GM23338 (cell line): ENCODE measurements at regions not wholly inside any gene's neighbourhood (a gene's known extent, or its start where the extent isn't known, plus 50 kb on each side); places are given as distances from the start of the nearest gene placed in this dataset.

ENCODE experiments used
- ATAC-seq: fragments of 200-7000 bp; cut with Tn5 transposase; 3 replicates; pipeline ENCODE4 v1.9.1; 2020
- DNase-seq: peaks from one replicate; pipeline ENCODE4 v3.0.0-alpha.2; 2015; ENCODE audit warnings: low spot score
- H2AFZ ChIP-seq: fragments of 200-600 bp; sonication (generic); 2 replicates; pipeline ENCODE4 v1.8.0; 2016; ENCODE audit warnings: antibody characterized with exemption, mild to moderate bottlenecking, moderate library complexity
- H3F3A ChIP-seq: fragments of 200-600 bp; sonication (generic); replicated peaks from 2 replicates; pipeline ENCODE4 v1.8.0; 2017; ENCODE audit warnings: antibody characterized with exemption, mixed run types, low read depth
- H3K27ac ChIP-seq: fragments of 200-600 bp; sonication (generic); 2 replicates; pipeline ENCODE4 v1.6.1; 2016; ENCODE audit warnings: low read depth
- H3K27me3 ChIP-seq: fragments of 200-600 bp; sonication (generic); 2 replicates; pipeline ENCODE4 v1.8.0; 2016; ENCODE audit warnings: mild to moderate bottlenecking, mixed run types, moderate library complexity; ENCODE audit not compliant: insufficient read depth
- H3K36me3 ChIP-seq: fragments of 200-600 bp; sonication (generic); 2 replicates; pipeline ENCODE4 v1.8.0; 2016; ENCODE audit warnings: mild to moderate bottlenecking; ENCODE audit not compliant: insufficient read depth
- H3K4me1 ChIP-seq: fragments of 200-600 bp; sonication (generic); 2 replicates; pipeline ENCODE4 v1.8.0; 2016; ENCODE audit warnings: mild to moderate bottlenecking, moderate library complexity; ENCODE audit not compliant: insufficient read depth
- H3K4me2 ChIP-seq: fragments of 200-600 bp; sonication (generic); 2 replicates; pipeline ENCODE4 v1.7.1; 2017; ENCODE audit warnings: mixed run types
- H3K4me3 ChIP-seq: fragments of 200-600 bp; sonication (generic); 2 replicates; pipeline ENCODE4 v1.6.1; 2016; ENCODE audit warnings: mixed run types
- H3K79me2 ChIP-seq: fragments of 200-600 bp; sonication (generic); replicated peaks from 2 replicates; pipeline ENCODE4 v1.8.0; 2017; ENCODE audit warnings: mild to moderate bottlenecking; ENCODE audit not compliant: insufficient read depth
- H3K9me2 ChIP-seq: fragments of 200-600 bp; sonication (generic); 2 replicates; pipeline ENCODE4 v1.8.0; 2017; ENCODE audit not compliant: insufficient read depth
- H4K20me1 ChIP-seq: fragments of 200-600 bp; sonication (generic); replicated peaks from 2 replicates; pipeline ENCODE4 v1.8.0; 2017; ENCODE audit warnings: mild to moderate bottlenecking; ENCODE audit not compliant: insufficient read depth
- H3K27ac Mint-ChIP-seq: 2 replicates; pipeline ENCODE4 v1.8.0; 2020; ENCODE audit warnings: inconsistent platforms, mild to moderate bottlenecking, moderate library complexity, mixed read lengths
- H3K27me3 Mint-ChIP-seq: 3 replicates; pipeline ENCODE4 v1.8.0; 2022; ENCODE audit warnings: low read depth, mild to moderate bottlenecking, moderate library complexity, mixed read lengths, inconsistent platforms; ENCODE audit not compliant: insufficient read depth, poor library complexity
- H3K36me3 Mint-ChIP-seq: 3 replicates; pipeline ENCODE4 v1.8.0; 2021; ENCODE audit warnings: low read depth, mild to moderate bottlenecking, inconsistent platforms, moderate library complexity, mixed read lengths
- H3K4me1 Mint-ChIP-seq: 3 replicates; pipeline ENCODE4 v1.8.0; 2020; ENCODE audit warnings: mild to moderate bottlenecking, inconsistent platforms, mixed read lengths
- H3K4me3 Mint-ChIP-seq: 3 replicates; pipeline ENCODE4 v1.8.0; 2021; ENCODE audit warnings: moderate library complexity, mild to moderate bottlenecking, inconsistent platforms, mixed read lengths
- H3K9me3 Mint-ChIP-seq: 3 replicates; pipeline ENCODE4 v1.8.0; 2020; ENCODE audit warnings: moderate library complexity, mild to moderate bottlenecking, inconsistent platforms, mixed read lengths
- CREB1 ChIP-seq: fragments of 250-450 bp; sonication (Bioruptor Pico); IDR thresholded peaks from 2 replicates; pipeline ENCODE4 v1.5.0; 2020; ENCODE audit warnings: low read depth, mild to moderate bottlenecking, moderate library complexity
- EZH2 ChIP-seq: fragments of 200-600 bp; sonication (generic); IDR thresholded peaks from one replicate; pipeline ENCODE4 v1.8.0; 2017; ENCODE audit warnings: antibody characterized with exemption, mild to moderate bottlenecking, low read depth; ENCODE audit not compliant: unreplicated experiment
- EZH2phosphoT487 ChIP-seq: fragments of 200-600 bp; sonication (generic); IDR thresholded peaks from one replicate; pipeline ENCODE4 v1.8.1; 2018; ENCODE audit warnings: antibody characterized with exemption; ENCODE audit not compliant: unreplicated experiment
- NANOG ChIP-seq: IDR thresholded peaks from 2 replicates; pipeline ENCODE4 v1.6.1; 2016; ENCODE audit warnings: antibody characterized with exemption, borderline replicate concordance
- POLR2AphosphoS5 ChIP-seq: IDR thresholded peaks from 2 replicates; pipeline ENCODE4 v1.6.1; 2016; ENCODE audit warnings: antibody characterized with exemption, low read depth
- STAT1 ChIP-seq: IDR thresholded peaks from one replicate; pipeline ENCODE4 v1.6.1; 2016; ENCODE audit warnings: antibody characterized with exemption; ENCODE audit not compliant: unreplicated experiment
- ZNF114 ChIP-seq: fragments of 250-450 bp; sonication (Bioruptor Pico); IDR thresholded peaks from 2 replicates; pipeline ENCODE4 v1.5.0; 2020; ENCODE audit warnings: mild to moderate bottlenecking, moderate library complexity
- ZNF331 ChIP-seq: fragments of 250-450 bp; sonication (Bioruptor Pico); IDR thresholded peaks from 2 replicates; pipeline ENCODE4 v1.5.0; 2020; ENCODE audit warnings: low read depth, mild to moderate bottlenecking, moderate library complexity
- TF ChIP-seq, protein P1 (sequence below), 2 experiments: fragments of 200-600 bp in 1 of 2; sonication (generic) in 1 of 2; conservative IDR thresholded peaks; 2 replicates each; pipeline versions ENCODE4 v1.5.1 to v1.6.1; 2016 to 2017; ENCODE audit warnings: antibody characterized with exemption in 2 of 2, low read depth in 2 of 2, mild to moderate bottlenecking in 2 of 2, moderate library complexity in 1 of 2
- TF ChIP-seq, protein P2 (sequence below): fragments of 250-450 bp; sonication (Bioruptor Pico); IDR thresholded peaks from 2 replicates; pipeline ENCODE4 v1.5.0; 2020; ENCODE audit warnings: mild to moderate bottlenecking, moderate library complexity
- TF ChIP-seq, protein P3 (sequence below): IDR thresholded peaks from 2 replicates; pipeline ENCODE4 v1.6.1; 2016; ENCODE audit warnings: antibody characterized with exemption

- TF ChIP-seq, protein P1, sequence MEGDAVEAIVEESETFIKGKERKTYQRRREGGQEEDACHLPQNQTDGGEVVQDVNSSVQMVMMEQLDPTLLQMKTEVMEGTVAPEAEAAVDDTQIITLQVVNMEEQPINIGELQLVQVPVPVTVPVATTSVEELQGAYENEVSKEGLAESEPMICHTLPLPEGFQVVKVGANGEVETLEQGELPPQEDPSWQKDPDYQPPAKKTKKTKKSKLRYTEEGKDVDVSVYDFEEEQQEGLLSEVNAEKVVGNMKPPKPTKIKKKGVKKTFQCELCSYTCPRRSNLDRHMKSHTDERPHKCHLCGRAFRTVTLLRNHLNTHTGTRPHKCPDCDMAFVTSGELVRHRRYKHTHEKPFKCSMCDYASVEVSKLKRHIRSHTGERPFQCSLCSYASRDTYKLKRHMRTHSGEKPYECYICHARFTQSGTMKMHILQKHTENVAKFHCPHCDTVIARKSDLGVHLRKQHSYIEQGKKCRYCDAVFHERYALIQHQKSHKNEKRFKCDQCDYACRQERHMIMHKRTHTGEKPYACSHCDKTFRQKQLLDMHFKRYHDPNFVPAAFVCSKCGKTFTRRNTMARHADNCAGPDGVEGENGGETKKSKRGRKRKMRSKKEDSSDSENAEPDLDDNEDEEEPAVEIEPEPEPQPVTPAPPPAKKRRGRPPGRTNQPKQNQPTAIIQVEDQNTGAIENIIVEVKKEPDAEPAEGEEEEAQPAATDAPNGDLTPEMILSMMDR (conservative IDR thresholded peaks at IDR 0.05; ENCODE audit: low read depth in 2 of 2) = no peak
- no peak for TF ChIP-seq ZNF331
These were observed 94.9 kb upstream of the SLC16A7 start (continued) for GRCh38 chr12:59500915-59501314.

DNA sequence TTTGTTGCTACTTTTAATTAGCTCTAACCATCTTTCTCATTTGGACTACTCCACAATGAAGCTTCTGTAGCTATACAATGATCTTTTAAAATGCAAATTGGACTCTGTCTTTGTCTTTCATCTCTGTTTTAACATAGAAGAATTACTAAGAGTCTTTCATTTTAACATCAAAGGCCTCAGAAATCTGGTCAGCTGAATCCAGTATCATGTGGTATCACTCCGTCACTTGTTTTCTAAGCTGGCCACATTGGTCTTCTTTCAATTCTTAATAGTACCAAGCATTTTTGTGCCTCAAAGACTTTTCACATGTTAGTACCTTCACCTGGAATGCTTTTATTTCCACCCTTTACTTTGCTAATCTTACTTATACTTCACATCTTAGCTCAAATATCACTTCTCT, 95.5 kb upstream of the SLC16A7 start:
- Histone ChIP-seq H3K27me3 (no peaks in the 10 kb centered on the region), H3K4me2 (peak overlapping the region; percentile 10; the same call in 1 of the 2 replicates), H3F3A (no peaks in the 10 kb centered on the region), H3K4me3 (no peak overlapping the region), H3K27ac (no peak overlapping the region), H3K9me2 (no peaks in the 10 kb centered on the region), H3K4me1 (peaks cover 16% of the 10 kb centered on the region), H4K20me1 (no peaks in the 10 kb centered on the region), H3K36me3 (no peaks in the 10 kb centered on the region), H3K79me2 (no peaks in the 10 kb centered on the region), H2AFZ (no peak overlapping the region)
- no peaks in the 10 kb centered on the region; the same call in 2 of the 3 replicates for H3K9me3 Mint-ChIP-seq
- ATAC-seq (peak; percentile 39; the same call in 2 of the 3 replicates), DNase-seq (peak; percentile 47)
- H3K36me3 Mint-ChIP-seq = no peaks in the 10 kb centered on the region
- H3K4me1 Mint-ChIP-seq = peaks cover 14% of the 10 kb centered on the region
- H3K4me3 Mint-ChIP-seq = no peak overlapping the region
- no peaks in the 10 kb centered on the region for H3K27me3 Mint-ChIP-seq
- no peak overlapping the region for H3K27ac Mint-ChIP-seq
- TF ChIP-seq EZH2phosphoT487 (no peak), POLR2AphosphoS5 (no peak), ZNF331 (no peak), EZH2 (no peak), NANOG (no peak), CREB1 (no peak), ZNF114 (no peak), STAT1 (no peak)
- TF ChIP-seq, protein P2, sequence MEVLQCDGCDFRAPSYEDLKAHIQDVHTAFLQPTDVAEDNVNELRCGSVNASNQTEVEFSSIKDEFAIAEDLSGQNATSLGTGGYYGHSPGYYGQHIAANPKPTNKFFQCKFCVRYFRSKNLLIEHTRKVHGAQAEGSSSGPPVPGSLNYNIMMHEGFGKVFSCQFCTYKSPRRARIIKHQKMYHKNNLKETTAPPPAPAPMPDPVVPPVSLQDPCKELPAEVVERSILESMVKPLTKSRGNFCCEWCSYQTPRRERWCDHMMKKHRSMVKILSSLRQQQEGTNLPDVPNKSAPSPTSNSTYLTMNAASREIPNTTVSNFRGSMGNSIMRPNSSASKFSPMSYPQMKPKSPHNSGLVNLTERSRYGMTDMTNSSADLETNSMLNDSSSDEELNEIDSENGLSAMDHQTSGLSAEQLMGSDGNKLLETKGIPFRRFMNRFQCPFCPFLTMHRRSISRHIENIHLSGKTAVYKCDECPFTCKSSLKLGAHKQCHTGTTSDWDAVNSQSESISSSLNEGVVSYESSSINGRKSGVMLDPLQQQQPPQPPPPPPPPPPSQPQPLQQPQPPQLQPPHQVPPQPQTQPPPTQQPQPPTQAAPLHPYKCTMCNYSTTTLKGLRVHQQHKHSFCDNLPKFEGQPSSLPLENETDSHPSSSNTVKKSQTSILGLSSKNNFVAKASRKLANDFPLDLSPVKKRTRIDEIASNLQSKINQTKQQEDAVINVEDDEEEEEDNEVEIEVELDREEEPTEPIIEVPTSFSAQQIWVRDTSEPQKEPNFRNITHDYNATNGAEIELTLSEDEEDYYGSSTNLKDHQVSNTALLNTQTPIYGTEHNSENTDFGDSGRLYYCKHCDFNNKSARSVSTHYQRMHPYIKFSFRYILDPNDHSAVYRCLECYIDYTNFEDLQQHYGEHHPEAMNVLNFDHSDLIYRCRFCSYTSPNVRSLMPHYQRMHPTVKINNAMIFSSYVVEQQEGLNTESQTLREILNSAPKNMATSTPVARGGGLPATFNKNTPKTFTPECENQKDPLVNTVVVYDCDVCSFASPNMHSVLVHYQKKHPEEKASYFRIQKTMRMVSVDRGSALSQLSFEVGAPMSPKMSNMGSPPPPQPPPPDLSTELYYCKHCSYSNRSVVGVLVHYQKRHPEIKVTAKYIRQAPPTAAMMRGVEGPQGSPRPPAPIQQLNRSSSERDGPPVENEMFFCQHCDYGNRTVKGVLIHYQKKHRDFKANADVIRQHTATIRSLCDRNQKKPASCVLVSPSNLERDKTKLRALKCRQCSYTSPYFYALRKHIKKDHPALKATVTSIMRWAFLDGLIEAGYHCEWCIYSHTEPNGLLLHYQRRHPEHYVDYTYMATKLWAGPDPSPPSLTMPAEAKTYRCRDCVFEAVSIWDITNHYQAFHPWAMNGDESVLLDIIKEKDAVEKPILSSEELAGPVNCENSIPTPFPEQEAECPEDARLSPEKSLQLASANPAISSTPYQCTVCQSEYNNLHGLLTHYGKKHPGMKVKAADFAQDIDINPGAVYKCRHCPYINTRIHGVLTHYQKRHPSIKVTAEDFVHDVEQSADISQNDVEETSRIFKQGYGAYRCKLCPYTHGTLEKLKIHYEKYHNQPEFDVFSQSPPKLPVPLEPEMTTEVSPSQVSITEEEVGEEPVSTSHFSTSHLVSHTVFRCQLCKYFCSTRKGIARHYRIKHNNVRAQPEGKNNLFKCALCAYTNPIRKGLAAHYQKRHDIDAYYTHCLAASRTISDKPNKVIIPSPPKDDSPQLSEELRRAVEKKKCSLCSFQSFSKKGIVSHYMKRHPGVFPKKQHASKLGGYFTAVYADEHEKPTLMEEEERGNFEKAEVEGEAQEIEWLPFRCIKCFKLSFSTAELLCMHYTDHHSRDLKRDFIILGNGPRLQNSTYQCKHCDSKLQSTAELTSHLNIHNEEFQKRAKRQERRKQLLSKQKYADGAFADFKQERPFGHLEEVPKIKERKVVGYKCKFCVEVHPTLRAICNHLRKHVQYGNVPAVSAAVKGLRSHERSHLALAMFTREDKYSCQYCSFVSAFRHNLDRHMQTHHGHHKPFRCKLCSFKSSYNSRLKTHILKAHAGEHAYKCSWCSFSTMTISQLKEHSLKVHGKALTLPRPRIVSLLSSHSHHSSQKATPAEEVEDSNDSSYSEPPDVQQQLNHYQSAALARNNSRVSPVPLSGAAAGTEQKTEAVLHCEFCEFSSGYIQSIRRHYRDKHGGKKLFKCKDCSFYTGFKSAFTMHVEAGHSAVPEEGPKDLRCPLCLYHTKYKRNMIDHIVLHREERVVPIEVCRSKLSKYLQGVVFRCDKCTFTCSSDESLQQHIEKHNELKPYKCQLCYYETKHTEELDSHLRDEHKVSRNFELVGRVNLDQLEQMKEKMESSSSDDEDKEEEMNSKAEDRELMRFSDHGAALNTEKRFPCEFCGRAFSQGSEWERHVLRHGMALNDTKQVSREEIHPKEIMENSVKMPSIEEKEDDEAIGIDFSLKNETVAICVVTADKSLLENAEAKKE (CRISPR knock-in tag) = no peak
- TF ChIP-seq, protein P3, sequence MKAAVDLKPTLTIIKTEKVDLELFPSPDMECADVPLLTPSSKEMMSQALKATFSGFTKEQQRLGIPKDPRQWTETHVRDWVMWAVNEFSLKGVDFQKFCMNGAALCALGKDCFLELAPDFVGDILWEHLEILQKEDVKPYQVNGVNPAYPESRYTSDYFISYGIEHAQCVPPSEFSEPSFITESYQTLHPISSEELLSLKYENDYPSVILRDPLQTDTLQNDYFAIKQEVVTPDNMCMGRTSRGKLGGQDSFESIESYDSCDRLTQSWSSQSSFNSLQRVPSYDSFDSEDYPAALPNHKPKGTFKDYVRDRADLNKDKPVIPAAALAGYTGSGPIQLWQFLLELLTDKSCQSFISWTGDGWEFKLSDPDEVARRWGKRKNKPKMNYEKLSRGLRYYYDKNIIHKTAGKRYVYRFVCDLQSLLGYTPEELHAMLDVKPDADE = no peak
- TF ChIP-seq, protein P1 (conservative IDR thresholded peaks at IDR 0.05; ENCODE audit: low read depth in 2 of 2) = no peak
